Stimulated activated CD4-positive, alpha-beta T cell treated with anti-CD3 and anti-CD28 coated beads, Interleukin-4, amount 100 ng/mL, for 24 hours (primary cell): ENCODE measurements at regions not wholly inside any gene's neighbourhood (a gene's known extent, or its start where the extent isn't known, plus 50 kb on each side); places are given as distances from the start of the nearest gene placed in this dataset.
"Not testable (repeated sequence)": the region's sequence is repeated elsewhere in the genome, so short reads cannot be mapped to it uniquely, and the experiment has no call there.

Experiments
- DNase-seq: peaks from one replicate; pipeline ENCODE4 v3.0.0-alpha.2; 2020

DNA sequence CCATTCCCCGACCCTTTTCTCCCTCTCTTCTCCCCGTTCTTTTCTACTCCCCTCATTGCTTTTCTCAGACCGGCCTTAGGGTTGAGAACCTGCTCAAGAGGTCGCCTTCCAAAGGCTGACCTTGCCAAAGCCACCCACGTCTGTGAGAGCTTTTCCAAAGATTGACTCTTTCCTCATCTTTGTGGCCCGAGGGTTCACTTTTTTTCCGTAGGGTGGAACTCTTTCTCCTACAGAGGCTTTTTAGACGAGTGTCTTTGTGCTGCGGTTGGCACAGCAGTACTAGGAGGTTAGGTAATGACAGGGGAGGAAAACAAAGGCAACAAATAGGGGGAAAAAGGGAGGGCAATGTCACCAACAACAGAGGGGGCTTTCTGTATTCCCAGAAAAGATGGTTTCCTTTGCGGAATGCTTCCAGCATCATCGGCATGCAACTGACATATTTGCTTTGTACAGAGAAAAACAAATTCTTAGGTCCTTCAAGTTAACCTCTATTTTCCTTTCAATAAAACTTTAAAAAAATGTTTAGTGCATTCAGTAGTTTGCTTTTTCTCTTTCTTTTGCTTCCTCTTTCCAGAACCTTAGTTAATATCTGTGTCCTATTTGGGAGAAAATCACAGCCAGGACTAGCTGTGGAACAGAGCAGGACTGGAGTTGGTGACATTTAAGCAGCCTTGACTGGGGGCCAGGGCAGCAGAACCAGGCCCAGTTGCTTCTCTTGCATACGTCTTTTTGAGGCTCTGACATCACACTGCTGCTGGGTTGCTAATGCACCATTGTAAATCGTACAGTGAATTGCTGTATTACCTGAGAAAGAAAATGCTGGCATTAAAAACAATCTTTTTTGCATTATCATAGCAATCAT is 188.1 kb upstream of the FANCL start:
- no peak for DNase-seq

DNA sequence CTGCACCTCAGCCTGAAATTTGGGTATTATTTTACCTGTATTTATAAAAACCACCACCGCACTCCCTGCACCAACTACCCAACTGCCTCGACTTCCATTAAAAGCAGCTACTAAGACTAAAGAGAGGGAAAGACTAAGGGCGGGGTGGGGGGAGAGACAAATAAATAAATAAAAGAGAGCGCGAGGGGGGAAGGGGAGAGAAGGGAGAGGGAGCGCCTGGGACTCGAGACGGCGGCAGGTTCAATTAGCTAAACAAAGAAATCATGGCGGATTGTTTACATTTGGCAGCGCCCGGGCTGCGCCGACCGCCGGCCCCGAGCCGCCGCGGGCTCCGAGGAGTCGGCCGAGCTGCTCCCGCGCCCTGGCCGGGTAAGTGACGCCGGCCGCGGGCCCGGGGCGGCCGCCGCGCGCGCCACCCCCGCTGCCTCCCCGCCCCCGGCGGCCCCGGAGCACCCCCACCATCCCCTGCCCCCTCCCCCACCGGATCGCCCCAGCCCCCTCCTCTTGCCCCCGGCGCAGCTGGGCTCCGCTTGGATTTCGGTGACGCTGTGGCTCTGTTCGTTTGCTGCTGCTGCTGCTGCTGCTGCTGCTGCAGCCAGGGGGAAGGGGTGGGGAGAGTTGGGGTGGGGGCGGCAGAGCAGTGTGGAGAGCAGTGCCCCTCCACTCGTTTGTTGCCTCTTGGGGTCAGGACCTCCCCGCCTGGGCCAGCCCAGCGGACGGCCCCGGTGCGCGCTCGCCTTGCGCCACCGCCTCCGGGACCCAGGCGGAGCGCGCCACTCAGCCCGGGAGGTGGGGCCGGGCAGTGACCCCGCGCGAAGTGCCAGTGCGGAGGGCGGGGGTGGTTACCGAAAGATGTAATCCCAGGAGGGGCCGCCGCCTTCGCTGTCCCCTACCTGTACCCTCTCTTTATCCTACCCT is 187.2 kb upstream of the FANCL start:
- DNase-seq = no peak

DNA sequence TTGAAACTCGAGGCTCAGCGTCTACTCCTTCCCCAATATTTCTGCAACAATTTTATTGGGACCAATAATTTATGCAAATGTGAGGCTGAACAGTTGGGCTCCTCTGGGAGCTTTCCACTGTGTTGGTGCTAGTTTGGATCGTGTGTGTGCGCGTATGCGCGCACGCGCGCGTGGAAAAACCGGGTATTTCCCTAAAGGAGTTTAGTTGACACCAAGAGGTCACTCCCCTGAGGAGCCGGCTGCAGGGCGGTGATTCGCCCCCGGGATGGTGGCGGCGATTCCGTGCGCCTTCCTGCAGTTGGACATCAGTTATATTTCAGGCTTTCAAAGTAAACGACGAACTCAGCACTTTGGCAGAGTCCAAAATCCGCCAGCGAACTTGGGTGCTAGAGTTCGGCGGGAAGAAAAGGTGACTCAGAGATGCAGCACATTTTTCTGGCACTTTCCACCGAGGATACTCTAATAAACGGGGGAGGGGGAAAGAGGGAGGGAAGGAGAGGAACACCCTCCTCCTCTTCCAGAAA is 186.5 kb upstream of the FANCL start:
- DNase-seq = no peak

DNA sequence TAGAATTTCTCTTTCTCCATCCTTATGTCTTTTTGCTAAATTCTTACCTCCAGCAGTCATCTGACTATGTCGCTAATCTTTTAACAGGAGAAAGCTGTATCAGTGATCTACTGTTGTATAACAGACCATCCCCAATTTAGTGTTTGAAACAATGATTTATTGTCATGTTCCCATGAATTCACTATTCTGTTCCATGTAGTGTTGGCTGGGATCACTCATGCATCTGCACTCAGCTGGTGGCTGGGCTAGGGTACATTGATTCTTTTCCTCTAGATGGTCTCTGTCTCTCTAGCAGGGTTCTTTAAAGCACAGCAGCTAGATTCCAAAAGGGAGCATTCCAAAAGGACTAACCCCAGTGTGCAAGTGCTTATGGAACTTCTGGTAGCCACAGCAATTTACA is 184.2 kb upstream of the FANCL start:
- no peak for DNase-seq

DNA sequence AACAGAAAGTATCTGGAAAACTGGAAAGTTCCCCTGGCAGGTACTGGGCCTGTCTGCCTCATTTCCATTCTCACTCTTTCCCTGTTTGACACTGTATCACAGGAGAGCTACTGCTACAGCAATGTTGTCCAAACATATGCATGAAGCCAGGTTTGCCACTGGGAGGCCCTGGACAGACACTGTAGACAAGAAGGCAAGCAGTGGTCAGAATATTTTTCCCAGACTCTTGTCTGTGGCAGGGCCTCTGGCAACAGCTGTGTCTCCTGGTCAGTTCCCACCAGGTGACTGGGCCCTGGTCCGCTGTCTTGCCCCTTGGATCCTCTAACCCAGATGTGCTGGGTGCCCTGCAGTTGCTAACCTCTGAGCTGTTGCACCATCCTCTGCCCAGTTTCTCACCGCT is 178.9 kb upstream of the FANCL start:
- DNase-seq = no peak

DNA sequence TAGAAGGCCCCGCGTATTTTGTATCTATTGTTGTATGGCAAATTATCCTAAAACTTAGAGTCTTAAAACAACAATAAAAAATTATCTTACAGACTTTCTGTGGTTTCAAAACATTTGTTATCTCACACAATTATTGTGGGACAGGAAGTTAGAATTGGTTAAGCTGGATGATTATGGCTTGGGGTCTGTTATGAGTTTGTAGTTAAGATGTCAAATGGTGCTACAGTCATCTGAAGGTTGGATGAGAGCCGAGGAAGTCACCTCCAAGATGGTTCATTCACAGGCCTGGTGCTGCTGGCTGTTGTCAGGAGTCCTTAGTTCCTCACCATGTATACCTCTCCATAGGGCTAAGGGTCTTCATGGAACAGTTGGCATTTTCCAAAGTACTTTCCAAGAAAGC is 175.6 kb upstream of the FANCL start:
- DNase-seq = no peak

DNA sequence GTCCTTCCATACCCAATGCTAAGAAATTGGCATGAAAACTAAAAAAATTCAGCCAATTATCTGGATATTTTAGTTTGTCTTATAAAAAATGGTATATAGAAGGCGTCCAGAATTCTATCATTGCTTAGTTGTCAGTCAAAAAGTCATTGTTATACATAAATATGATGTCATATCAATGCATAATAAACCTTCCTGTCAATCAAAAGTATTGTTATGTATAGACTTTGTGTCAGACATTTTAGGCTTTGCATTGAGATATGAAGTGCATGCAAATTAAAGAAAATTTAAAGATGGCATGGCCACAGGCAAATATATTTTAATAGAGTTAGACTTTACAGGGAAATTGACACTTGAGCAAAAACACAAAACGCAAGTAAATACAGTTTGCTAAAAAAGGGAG is 173.4 kb upstream of the FANCL start:
- DNase-seq = no peak

DNA sequence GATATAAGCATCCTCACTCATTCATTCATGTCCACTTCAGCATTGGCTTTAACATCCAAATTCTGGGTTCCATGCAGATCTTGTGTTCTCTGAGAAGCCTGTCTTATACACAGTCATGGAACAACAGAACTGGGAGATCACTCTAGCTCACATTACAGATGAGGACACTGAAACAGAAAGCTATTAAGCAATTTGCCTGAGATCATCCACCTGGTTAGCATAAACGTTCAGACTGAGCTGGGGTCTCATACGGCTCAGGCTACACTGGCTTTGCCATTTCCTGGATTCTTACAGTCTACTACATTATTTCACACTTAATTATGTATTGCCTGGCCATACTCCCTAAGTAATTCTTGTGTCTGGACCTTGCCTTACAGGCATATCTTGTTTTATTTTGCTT is 169.4 kb upstream of the FANCL start:
- DNase-seq = no peak

DNA sequence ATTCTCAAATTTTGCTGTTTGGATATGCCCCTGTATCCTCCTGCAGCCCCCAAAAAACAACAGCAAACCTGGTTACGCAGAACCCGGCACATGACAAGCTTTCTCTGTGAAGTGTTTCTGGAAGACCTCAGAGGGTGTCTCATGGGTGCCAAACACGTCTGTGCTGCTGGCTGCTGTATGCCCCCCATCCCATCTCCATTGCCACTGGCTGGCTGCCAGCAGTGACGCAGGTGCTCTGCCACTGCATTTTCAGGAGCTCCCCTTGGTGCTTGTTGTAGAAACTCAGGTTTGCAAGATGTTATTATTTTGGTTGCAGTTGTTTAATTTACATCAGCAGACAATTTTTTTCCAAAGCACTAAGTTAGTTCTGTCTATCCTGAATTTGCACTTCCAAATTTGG is 166.4 kb upstream of the FANCL start:
- no peak for DNase-seq

DNA sequence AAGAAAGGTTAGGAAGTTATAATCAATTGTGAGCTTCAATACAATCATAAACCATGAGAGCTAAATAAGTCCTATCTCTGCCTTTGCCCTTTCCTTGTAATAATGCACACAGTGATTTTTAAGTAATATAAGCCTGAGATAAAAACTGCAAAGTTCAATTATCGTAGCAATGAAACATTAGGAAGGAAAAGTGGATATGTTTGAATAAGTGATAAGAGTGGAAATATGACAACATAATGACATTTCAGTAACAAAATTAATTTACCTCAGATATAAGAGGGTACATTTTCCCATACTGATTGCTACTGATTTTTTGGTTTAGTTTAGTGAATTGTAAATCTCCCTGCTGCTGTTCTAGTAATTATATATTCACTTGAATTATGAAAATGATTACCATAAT is 164.2 kb upstream of the FANCL start:
- DNase-seq = no peak

DNA sequence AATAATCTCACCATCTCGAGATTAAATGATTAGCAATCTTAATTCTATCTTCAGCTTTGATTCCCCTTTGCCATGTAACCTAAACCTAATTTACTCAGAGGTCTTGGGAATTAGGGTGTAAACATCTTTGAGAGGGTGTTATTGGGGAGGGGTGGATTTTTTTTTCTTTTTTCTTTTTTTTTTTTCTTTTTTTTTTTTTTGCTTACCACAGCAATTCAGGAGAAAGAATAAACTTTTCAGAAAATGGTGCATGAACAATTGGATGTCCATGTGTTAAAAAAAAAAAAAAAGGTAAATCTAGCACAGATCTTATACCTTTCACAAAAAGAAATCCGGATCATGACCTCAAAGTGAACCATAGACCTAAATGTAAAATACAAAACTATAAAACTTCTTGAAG is 160.8 kb upstream of the FANCL start:
- no peak for DNase-seq

DNA sequence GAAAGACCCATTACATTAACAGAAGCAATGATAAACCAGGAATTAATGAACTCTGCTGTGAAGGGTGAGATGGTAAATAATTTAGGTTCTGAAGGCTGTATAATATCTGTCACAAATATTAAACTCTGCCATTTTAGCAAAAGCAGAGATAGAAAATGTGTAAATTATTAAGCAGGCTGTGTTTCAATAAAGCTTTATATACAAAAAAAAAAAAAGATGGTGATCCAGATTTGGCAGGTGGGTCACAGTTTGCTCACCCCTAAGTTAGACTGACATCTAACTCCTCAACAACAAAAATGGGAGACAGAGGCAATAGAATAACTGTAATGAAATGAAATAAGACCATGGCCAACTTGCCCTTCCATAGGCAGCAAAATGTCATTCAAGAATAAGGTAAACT is 157.3 kb upstream of the FANCL start:
- DNase-seq = no peak

DNA sequence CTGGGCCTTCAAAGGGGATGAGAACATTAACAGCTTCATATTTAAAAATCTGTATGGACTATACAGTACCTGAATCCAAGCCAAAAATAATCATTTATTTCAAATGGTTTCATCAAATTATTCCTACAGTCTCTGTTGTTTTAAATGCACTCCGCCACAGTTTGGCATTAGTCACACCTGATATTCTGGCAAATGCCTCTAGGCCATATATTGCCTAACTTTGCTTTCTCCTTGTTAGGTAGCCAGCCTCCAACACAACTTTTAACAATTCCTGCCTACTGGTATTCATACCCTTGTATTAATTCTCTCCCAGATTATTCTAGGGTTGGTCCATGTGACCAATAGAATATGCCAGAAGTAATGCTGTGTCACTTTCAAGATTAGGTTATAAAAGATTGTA is 146.6 kb upstream of the FANCL start:
- DNase-seq = no peak

DNA sequence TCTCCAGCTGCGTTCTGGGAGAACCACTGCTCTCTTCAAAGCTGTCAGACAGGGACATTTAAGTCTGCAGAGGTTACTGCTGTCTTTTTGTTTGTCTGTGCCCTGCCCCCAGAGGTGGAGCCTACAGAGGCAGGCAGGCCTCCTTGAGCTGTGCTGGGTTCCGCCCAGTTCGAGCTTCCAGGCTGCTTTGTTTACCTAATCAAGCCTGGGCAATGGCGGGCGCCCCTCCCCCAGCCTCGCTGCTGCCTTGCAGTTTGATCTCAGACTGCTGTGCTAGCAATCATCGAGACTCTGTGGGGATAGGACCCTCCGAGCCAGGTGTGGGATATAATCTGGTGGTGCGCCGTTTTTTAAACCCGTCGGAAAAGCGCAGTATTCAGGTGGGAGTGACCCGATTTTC is 145.8 kb upstream of the FANCL start:
- DNase-seq = not testable (repeated sequence)

DNA sequence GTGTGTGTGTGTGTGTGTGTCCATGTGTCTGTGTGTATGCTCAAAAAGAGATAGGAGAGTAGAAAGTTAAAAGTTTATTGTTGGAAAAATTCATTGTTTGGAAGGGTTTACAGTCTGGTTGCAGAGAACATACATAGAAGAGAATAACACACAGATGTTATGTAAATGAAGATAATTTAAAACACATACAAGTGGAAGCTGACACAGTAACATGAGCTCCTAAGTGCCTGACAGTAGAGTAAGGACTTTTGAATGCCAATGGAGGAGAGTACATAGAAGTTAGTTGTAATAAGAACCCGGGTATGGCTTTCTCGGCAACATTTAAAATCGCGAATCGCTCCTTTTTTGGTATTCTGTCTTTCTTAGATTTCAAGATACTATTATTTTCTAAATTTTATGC is 137.0 kb upstream of the FANCL start:
- no peak for DNase-seq

DNA sequence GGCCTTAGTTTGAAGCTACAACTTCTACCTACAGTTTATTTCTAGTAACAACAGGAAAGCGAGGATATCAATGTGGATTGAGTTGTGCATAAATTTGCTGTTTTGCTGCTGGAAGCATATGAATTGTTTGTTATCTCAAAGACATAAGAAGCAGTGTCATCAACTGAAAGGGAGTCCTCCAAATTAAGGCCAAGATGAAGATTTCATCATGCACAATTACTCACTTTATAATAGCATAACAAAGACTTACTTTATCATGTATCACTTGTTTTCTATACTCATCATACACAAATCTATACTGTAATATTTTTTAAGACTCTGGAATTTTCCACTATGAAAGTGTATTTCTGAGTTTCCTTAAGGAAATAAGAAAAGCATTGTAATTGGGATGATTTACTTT is 136.1 kb upstream of the FANCL start:
- DNase-seq = no peak

DNA sequence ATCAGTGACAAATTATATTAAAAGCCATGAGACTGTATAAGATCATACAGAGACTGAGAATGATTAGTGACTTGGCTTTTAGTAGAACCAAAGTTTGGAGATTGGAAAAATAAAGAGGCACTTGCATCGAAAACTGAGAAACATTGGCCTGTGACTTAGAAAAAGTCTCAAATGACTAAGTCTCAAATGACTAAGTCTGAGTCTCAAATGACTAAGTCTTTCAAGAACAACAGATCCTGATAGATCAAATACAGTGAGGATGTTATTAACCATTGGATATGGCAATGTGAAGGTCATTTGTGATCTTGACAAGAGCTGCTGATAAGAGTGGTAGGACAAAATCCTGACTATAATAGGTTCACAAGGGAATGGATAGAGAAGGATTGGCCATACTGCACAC is 135.5 kb upstream of the FANCL start:
- no peak for DNase-seq

DNA sequence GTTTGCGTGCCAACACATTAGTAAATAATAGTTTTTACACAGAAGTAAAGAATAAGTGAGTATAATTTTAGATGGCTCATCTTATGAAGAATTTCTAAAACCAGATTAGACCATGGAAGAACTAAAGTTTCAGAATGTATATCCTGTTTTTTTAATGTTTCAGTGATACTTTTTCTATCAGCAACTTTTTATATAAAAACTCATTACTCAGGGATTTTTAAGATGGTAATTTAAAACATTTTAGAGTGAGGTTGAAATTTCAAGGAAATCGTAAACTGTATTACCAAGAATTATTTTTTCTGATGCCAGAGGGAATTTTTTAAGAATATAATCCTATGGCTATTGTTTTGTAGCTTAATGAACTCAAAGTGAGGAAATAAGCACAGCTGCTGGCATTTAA is 128.5 kb upstream of the FANCL start:
- no peak for DNase-seq

DNA sequence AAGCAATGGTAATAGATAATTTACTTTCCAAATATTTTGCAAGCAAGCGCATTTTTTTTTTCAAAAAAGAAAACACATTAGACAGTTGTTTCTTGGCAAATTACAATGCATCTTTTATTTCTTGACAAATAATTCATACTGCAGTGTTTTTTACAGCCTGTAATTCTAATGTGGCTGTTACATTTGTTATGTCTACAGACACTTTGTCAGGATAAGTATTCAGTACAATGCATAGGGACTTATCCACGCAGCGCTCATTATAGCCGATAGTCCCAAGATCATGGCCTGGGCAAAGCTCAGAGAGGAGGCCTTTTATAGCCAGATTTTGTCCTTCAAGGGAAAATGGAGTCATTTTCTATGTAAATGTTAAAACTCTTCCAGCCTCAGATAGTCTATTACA is 123.0 kb upstream of the FANCL start:
- DNase-seq = no peak

DNA sequence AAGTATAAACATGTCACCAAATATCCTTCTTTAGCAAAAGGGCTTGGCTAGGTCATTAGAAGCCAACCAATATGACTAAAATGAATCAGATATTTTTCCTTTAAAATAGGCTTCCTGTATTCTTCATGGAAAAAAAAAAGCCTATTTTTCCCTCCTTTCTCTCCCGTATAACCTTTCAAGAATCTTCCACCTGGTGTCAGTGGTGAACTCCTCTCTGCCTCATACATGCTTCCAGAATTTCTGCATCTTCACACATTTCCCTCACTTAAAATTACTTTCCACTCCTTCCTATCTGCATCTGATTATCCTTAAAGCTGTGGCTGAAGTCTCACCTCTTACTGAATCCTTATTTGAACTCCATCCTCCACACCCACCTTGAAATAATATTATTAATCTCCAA is 116.9 kb upstream of the FANCL start:
- no peak for DNase-seq

DNA sequence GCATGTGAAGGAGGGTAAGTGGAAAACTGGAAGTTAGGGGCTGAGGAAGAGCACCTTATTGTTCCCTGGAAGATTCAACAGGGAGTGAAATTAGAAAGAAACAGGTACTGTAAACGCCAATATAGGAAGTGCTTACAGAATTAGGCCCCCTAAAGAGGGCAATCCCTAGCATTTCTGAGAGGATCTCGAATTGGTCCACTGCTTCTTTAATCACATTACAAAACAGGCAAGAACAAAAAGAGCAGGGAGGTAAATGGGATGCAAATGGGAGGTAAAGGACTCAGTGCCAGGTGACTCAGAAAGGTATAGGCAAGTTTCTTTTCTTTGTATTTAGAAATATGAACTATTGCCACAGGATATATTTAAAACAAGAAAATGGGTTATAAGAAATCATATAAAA is 116.4 kb upstream of the FANCL start:
- no peak for DNase-seq

DNA sequence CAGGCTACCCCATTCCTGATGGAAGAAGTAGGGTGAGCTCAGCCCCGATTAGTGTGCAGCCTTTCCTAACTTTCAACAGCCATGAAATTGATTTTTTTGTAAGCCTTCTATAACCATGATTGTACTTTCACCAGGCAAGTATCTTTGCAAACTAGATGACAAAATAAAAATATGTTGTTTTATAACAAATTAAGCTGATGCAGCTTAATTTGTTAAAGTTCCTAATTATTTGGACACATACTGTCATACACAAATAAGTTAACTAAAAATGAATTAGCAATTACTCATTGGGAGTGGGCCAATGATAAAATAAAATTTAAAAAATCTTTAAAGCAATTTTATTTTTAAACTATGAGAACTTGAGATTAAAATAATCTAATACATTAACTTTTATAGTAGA is 113.1 kb upstream of the FANCL start:
- no peak for DNase-seq

DNA sequence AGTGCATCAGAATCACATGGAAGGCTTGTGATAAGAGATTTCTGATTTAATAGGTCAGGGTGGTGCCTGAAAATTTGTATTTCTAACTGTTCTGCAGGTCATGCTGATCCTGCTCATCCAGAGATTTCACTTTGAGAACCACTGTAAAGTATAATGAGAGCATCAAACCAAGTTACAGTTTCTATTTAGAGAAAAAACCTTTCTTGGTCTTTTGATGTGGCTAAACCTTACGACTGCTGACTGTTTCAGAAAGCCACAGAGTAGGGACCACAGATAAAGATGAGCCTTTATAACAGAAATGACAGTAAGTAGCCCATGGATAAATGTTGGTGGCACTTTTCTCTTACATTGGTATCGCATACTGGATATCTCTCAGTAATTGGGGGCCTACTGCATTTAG is 109.4 kb upstream of the FANCL start:
- DNase-seq = no peak

DNA sequence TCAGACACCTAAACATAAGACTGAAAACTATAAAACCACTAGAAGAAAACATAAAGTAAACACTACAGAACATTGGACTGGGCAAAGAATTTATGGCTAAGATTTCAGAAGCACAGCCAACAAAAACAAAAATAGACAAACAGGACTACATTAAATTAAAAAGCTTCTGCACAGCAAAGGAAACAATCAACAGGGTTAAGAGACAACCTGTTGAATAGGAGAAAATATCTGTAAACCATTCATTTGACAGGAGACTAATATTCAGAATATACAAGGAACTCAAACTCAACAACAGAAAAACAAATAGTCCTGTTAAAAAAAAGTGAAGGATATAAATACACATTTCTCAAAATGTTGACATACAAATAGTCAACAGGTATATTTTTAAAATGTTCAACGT is 106.7 kb upstream of the FANCL start:
- no peak for DNase-seq
